Cardiac fibroblast (primary cell): ENCODE measurements at regions not wholly inside any gene's neighbourhood (a gene's known extent, or its start where the extent isn't known, plus 50 kb on each side); places are given as distances from the start of the nearest gene placed in this dataset.

Source experiments
- DNase-seq, 2 donors: peaks; one replicate each; pipeline versions ENCODE4 v3.0.0 to v3.0.0-alpha.2; 2010; ENCODE audit warnings: low read depth in 2 of 2
- H3K4me3 ChIP-seq, 2 donors: replicated peaks in 1 of 2; 1 replicate in 1 of 2; 2 replicates in 1 of 2; pipeline ENCODE4 v1.5.1; 2011; ENCODE audit warnings: low read depth in 2 of 2, low read length in 2 of 2, mild to moderate bottlenecking in 2 of 2, moderate library complexity in 1 of 2
- TF ChIP-seq, protein P1 (sequence below): IDR thresholded peaks from one replicate; pipeline ENCODE4 v1.5.1; 2011; ENCODE audit warnings: low read depth, mild to moderate bottlenecking, low read length, inconsistent platforms

DNA sequence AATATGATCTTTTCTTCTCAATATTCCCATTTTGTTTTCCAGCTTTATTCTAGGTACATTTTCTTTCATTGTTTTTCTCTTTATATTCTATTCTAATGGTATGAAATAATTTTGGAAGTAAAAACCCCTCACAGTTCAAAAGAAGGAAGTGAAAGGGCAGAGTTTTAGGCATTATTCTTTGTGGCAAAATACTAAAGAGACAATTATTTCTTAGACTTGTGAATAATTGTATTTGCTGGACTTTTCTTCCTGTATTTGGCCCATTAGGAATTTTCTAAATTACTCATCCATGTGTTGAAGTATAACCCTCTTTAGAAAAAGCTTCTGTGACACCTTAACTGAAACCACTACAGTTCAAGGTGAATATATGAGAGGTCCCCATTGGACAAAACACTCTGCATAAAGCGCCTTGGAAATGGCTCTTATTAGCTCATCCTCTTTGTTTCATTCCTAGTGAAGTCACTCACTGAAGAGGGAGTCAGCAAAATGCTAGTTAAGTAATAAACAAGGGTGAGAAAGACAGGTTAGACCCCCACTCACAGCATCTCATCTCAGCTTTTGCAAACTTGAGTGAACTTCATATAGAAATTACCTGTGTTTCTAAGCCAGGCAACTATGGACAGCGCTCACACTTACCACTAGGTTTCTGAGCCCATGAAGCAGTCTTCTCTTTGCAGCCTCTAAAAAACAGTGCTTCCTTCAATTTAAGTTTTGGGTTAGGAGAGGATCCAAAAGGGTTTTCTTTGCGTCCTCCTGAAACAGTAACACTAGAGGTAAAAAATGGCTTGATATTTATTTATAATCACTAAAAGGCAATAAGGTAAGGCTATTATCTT lies 327.5 kb downstream of the ARPP21 start:
- TF ChIP-seq, protein P1, sequence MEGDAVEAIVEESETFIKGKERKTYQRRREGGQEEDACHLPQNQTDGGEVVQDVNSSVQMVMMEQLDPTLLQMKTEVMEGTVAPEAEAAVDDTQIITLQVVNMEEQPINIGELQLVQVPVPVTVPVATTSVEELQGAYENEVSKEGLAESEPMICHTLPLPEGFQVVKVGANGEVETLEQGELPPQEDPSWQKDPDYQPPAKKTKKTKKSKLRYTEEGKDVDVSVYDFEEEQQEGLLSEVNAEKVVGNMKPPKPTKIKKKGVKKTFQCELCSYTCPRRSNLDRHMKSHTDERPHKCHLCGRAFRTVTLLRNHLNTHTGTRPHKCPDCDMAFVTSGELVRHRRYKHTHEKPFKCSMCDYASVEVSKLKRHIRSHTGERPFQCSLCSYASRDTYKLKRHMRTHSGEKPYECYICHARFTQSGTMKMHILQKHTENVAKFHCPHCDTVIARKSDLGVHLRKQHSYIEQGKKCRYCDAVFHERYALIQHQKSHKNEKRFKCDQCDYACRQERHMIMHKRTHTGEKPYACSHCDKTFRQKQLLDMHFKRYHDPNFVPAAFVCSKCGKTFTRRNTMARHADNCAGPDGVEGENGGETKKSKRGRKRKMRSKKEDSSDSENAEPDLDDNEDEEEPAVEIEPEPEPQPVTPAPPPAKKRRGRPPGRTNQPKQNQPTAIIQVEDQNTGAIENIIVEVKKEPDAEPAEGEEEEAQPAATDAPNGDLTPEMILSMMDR, result peak; percentile 1
- H3K4me3 ChIP-seq, result no peak overlapping the region
- no peak for DNase-seq

DNA sequence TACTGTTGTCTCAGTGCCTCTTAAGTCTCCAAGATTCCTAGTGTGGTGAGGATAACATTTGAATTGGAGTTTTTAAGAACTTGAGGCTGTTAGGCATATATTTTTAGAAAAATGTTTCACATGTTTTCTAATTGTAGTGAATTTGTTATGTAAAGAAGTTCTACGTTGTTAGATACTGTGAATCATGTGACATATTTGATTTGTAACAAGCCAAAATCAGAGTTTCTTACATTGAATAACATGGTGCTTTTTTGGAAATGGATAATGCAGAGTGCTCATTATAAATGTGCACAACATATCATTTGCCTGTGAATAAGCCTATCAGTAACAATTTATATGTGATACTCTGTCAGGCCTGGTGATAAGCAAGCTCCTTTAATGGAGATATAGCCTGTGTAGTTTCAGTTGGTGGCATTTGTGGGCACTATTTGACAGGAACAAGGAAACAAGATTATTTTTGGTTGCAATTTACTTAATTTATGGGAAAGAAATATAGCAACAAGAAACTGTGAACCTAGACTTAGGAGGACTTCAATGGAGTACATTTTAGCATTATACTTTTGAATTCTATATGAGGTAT lies 328.8 kb downstream of the ARPP21 start:
- H3K4me3 ChIP-seq, result no peak overlapping the region
- DNase-seq, result no peak
- TF ChIP-seq, protein P1, result no peak

GRCh38 chr3:35969406-35969805 lies 330.1 kb downstream of the ARPP21 start:
- no peak overlapping the region for H3K4me3 ChIP-seq
- DNase-seq, result peak; percentile 16 to 18
- TF ChIP-seq, protein P1, result no peak

DNA sequence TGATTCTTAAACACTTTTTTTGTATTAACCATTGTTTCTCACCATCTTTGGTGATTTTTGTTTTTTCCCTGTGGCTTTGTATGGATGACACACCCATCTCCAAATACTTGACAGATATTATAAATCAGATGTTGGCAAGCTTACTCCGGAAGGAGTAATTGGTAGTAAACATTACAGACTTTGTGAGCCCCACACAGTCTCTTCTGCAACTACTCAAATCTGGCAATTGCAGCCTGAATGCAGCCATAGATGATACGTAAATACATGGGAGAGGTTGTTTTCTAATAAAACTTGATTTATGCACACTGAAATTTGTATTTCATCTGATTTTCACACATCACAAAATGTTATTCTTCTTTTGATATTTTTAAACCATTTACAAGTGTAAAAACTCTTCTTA lies 331.5 kb downstream of the ARPP21 start:
- TF ChIP-seq, protein P1, result no peak
- DNase-seq, result no peak
- H3K4me3 ChIP-seq, result no peak overlapping the region

GRCh38 chr3:35971686-35972085 lies 332.4 kb downstream of the ARPP21 start:
- DNase-seq, result no peak
- no peak overlapping the region for H3K4me3 ChIP-seq
- TF ChIP-seq, protein P1, result no peak

- H3K4me3 ChIP-seq, result no peak overlapping the region
- no peak for DNase-seq
- TF ChIP-seq, protein P1, result no peak
These were observed 335.5 kb downstream of the ARPP21 start for GRCh38 chr3:35974872-35975271.
